ENCODE measurements at regions not wholly inside any gene's neighbourhood (a gene's known extent, or its start where the extent isn't known, plus 50 kb on each side); places are given as distances from the start of the nearest gene placed in this dataset.

- no peak overlapping the region for H3K4me3 ChIP-seq (ENCODE audit: low read depth, low read length)
Measured at GRCh38 chr20:39669659-39670058, 707.5 kb downstream of the DHX35 start.

DNA sequence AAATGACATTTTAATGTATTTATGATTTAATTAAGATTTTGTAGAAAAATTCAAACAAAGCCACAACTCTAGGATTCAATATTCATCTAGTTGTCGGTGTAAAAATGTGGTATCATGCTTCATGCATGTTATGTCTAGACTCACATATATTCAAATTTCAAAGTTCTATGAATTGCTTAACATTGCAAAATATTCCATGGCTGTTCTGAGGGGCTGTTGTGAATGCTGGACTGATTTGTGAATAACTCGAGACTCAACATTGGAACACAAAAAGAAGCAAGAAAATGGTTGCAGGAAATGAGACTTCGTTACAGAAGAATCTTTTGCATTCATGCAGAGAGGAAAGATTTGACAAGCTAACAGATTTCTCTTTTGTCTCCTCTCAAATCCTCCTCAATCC, 705.9 kb downstream of the DHX35 start:
- no peak overlapping the region for H3K4me3 ChIP-seq (ENCODE audit: low read depth, low read length)

DNA sequence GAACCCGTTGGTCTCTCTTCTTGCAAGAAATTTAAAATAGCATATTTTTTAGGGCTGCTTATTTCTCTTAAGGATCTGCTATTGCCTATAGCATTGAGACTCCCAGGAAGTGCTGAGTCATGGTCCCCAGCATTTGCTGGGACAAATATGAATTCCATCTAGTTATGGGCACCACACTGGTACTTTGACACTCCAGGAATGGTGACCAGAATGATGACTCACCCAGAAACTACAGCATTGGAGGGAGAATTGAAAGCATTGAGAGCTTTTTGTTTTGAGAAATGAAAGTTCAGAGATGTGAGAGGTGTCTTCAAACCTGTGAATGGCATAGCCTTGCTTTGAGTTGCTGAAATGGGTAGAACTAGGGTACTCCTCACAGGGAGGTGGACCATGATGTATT, 699.7 kb downstream of the DHX35 start:
- H3K4me3 ChIP-seq (ENCODE audit: low read depth, low read length): no peak overlapping the region

GRCh38 chr20:39660965-39661364, 698.8 kb downstream of the DHX35 start:
- H3K4me3 ChIP-seq (ENCODE audit: low read depth, low read length): no peak overlapping the region

- no peak overlapping the region for H3K4me3 ChIP-seq (ENCODE audit: low read depth, low read length)
Measured at GRCh38 chr20:39660226-39660625, 698.1 kb downstream of the DHX35 start.

GRCh38 chr20:39658662-39659409, 696.7 kb downstream of the DHX35 start:
- H3K4me3 ChIP-seq (ENCODE audit: low read depth, low read length): no peak overlapping the region

DNA sequence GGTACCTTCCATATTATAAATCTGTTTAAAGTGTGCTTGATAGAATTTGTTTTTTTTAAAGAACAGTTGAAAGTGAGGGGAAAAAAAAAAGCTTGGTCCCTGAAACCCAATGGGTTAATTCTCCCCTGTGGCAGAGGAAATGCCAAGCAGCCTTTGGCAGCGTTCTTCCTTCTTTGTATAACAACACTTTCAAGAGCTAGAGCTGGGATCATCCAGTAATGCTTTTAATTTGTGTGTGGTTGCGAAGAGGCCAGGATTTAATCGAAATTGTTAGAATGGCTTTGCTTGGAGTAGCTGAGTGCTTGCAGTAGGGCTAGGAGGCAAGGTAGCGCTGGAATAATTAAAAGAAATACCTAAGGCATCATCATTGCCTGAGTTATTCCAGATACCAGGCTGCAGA, 692.0 kb downstream of the DHX35 start:
- no peak overlapping the region for H3K4me3 ChIP-seq (ENCODE audit: low read depth, low read length)

DNA sequence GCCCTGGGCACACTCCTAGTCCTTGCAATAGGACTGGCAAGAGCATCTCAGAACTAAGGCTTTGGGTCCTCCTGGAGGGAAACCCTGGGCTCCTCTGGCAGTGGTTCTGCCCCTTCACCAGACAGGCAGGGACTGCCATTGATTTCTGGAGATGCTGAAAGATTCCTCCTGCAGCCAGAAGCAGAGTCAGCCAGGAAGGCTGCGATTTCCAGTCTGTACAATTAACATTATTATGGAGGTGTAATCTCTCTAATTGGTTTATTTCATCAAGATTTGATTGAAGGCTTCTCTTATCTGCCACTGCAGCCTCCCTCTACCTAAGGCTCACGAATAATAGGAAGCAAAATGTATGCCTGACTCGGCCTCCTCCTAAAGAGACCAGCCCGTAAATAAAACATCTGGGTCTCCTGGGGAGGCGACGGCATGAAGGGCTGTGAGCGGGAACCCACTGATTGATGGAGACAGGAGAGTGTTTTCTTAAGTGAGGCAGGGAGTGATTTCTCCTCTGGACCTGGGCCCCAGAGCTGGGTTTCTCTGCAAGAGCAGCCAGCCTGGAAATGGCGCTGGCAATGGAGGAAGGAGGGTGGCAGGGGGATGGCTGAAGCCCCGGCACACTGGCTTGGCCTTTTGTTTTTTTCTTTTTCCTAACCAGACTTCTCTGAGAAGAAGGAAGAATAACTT, 689.6 kb downstream of the DHX35 start:
- no peak overlapping the region for H3K4me3 ChIP-seq (ENCODE audit: low read depth, low read length)

DNA sequence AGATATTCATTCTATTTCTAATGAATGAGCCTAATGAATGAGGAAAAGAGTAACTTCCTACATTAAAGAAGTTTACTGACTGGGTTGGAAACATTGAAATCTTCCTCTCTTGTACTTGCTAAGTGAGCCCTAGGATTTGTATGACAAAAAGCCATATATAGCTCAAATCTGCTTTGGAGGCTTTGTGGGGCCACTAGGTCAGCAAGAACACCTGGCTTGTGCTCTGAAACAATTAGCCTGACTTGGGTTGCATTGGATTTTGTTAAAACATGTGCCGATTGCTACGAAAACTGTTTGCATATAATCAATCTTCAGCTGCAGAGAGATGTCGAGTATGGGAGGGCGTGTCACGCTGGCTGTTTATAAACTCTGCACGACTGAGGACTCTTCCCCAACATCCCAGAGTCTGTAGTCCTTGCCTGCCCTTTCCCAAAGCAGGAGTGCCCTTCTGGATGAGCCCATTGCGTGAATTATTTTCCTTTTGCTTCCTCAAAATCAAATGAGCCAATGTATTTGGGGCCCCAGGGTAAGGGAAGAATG, 684.8 kb downstream of the DHX35 start:
- no peak overlapping the region for H3K4me3 ChIP-seq (ENCODE audit: low read depth, low read length)

GRCh38 chr20:39645131-39645530, 683.0 kb downstream of the DHX35 start:
- no peak overlapping the region for H3K4me3 ChIP-seq (ENCODE audit: low read depth, low read length)

DNA sequence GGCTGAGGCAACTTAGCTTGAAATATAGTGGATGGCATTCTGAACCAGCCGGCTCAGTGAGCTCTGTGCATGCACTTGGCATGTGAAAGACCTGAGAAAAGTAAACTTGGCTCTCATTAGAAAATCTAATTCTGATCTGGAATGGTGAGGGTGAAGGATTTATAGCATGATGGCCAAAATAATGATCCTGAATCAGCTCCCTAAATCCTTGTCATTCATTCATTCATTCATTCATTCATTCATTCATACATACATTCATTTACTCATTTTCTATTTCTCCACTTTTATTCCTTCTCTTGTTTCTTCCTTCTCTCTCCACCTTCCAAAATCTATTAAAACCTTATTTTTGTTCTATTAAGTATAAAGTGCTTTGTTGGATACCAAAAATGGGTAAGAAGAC, 681.1 kb downstream of the DHX35 start:
- H3K4me3 ChIP-seq (ENCODE audit: low read depth, low read length): no peak overlapping the region

DNA sequence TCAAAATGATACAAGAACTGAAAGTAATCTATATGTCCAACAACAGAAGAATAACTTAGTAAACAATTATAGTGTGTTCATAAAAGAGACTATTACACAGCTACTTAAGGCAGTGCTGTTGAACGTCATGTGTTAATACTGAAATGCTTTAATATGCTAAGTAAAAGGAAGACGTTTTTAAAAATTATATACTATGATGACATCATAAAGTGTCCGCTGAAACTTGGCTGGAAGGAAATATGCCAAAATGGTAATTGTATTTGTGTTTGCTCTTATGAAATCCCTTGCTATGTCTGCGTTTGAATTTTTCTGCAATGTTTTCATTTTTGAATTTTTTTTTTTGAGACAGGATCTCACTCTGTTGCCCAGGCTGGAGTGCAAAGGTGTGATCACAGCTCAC, 679.3 kb downstream of the DHX35 start:
- H3K4me3 ChIP-seq (ENCODE audit: low read depth, low read length): no peak overlapping the region

GRCh38 chr20:39640147-39640546, 678.0 kb downstream of the DHX35 start:
- no peak overlapping the region for H3K4me3 ChIP-seq (ENCODE audit: low read depth, low read length)

DNA sequence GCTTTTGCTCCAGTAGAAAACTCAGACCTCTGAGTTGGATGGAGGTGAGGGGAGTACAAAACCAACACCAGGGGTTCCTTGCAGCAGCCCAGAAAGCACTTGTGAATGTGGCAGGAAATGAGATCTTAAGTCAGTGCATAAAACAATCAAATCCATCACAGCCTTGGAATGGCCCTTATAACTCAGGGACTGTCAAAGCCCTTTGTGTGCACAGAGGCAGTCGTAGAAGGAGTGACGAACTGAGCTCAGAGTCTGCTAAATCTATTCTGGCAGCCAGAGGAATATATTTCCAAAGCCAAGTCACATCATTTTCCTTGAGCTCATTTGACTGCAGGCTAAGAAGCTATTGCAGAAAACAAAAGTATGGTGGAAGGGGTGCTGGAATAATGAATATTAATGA, 676.6 kb downstream of the DHX35 start:
- no peak overlapping the region for H3K4me3 ChIP-seq (ENCODE audit: low read depth, low read length)

DNA sequence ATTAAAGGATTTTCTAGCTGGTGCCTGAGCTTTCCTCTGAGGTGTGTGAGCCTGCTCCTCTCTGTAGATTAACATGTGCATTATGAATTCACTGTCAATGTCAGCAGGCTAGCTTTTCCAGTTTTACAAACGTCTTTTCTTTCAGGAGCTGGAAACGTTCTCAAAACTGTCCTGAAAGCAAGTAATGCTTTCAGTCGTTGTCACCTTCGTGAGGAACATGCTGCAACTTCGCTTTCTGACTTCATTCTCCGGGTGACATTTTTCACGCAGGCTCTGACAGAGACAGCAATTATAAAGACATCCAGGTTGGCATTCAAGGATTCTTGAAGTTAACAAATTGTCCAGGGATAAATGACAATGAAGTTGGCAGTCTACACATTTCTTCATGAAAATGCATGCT, 671.5 kb downstream of the DHX35 start:
- no peak overlapping the region for H3K4me3 ChIP-seq (ENCODE audit: low read depth, low read length)

DNA sequence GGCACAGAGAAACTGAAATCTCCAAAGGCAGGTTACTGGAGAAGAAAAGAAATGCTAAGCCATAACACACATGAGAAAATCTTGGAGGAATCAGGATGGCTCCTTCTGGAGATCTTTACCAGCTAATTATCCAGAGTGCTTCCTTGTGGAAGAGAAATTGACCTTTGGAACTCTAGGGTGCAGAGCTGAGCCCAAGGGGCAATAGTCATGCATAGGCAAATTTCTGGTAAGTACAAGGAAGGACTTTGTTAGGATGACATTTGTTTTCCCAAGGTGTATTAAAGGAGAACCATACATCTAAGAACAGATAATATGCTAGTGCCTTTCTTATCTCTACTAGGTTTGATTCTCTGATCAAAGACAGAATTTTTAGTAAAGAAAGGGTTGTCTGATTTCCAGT, 670.6 kb downstream of the DHX35 start:
- H3K4me3 ChIP-seq (ENCODE audit: low read depth, low read length): no peak overlapping the region

DNA sequence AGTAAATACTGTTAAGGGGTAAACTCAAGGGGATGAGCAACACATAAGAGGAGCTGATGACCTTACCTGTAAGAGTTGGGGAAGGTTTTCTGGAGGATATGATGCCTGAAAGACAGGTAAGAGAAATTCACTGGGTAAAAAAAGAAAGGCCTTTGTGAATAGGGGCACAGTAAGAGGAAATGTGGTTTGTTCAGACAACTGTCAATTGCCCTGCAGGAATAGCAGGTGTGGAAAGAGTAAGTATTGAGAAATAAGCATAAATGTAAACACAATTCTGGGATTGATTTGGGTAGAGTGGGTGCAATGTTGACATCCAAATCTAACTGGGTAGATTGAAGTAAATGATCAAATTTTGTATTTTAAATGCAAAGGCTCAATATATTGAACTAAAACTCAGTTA, 670.0 kb downstream of the DHX35 start:
- H3K4me3 ChIP-seq (ENCODE audit: low read depth, low read length): no peak overlapping the region

- H3K4me3 ChIP-seq (ENCODE audit: low read depth, low read length): no peak overlapping the region
Measured at GRCh38 chr20:39631557-39631956, 669.4 kb downstream of the DHX35 start.

- no peak overlapping the region for H3K4me3 ChIP-seq (ENCODE audit: low read depth, low read length)
Measured at GRCh38 chr20:39630215-39630908, 668.2 kb downstream of the DHX35 start.

DNA sequence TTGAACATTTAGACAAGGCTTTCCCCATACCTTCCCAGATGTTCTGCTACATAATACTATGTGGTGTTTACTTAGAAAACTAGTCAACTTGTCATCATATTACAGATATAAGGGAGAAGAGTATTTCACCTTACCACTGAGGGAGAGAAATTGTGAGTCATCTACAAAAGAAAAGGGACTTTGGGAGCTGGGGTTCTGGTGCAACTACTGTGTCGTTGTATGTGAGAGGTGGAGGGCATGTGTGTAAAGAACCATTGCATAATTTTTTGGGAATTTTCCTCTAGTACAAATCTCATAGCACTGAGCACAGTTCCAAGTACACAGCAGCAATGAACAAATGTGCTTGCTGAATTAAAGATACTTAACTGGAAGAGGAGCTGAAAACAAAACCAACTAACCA, 665.6 kb downstream of the DHX35 start:
- H3K4me3 ChIP-seq (ENCODE audit: low read depth, low read length): no peak overlapping the region

- H3K4me3 ChIP-seq (ENCODE audit: low read depth, low read length): no peak overlapping the region
Measured at GRCh38 chr20:39624316-39624715, 662.2 kb downstream of the DHX35 start.

Data from iPS-11a (cell line).